Activated T-cell treated with anti-CD3 and anti-CD28 coated beads, Interleukin-2, amount 50 U/mL, for 48 hours (primary cell): ENCODE measurements at regions not wholly inside any gene's neighbourhood (a gene's known extent, or its start where the extent isn't known, plus 50 kb on each side); places are given as distances from the start of the nearest gene placed in this dataset.
"Not testable (repeated sequence)": the region's sequence is repeated elsewhere in the genome, so short reads cannot be mapped to it uniquely, and the experiment has no call there.

Experiments
- DNase-seq, 2 experiments: peaks; one replicate each; pipeline ENCODE4 v3.0.0-alpha.2; 2020

DNA sequence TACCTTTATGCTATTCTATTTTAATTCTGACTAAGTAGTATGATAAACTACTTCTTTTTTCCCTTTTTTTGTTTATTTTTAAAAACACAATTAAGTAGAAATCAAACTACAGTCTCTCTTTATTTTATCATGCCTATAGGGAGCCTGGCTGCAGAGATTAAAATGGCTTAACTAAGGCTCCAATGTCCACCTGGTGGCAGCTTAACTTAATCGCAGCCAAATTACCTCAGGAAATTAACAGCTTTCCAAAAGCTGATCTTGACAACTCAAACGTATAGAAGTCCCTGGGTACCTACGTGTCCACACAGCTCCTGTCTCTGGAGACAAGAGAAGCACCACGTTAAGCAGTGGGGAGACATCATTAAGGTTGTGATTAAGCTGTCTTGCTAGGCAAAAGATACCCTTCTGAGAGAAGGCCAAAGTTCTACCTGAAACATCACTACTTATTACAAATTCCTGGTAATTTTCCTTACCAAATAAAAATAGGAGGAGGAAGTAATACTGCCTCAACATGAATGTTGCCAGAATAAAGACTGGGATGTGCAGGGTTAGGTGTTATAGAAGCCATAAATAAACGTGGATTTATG is 63.2 kb upstream of the SNX19 start:
- DNase-seq, result no peak

DNA sequence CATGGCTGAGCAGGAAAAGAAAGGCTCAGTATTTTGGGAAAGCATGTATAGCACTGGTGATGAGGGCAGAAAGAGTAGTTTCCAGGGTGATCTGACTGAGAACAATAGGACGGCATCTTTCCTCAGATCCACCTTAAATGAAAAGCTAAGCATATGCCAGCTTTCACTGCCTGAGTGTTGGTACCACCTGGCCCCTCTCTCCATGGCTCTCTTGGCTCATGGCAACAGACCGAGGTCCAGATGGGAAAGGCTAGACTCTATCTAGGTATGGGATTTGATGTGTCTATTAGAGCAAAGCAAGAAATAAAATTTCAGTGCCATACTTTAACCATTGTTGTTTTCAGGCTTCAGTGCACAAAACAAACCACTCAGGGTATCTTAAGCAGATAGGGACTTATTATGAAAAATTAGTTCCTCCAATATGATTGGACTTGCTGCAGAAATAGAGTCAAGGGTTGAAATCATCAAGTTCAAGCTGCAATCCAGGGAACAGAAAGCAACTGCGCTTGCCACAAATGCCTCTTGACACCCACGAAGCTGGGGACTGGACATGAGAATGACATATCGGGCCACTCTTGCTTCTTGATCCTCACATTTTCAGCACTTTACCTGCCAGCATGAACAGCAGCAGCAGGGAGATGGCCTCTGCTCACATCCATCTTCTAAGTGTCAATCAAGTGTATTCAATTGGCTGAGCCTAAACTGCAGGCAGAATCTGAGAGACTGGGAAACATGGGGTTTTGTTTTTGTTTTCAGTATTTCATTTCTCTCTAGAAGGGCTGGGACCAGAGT is 64.0 kb upstream of the SNX19 start:
- DNase-seq, result no peak

DNA sequence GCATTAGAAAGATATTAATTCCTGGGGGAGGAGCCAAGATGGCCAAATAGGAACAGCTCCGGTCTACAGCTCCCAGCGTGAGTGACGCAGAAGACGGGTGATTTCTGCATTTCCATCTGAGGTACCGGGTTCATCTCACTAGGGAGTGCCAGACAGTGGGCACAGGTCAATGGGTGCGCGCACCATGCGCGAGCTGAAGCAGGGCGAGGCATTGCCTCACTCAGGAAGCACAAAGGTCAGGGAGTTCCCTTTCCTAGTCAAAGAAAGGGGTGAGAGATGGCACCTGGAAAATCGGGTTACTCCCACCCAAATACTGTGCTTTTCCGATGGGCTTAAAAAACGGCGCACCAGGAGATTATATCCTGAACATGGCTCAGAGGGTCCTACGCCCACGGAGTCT is 68.0 kb upstream of the SNX19 start:
- not testable (repeated sequence) for DNase-seq

DNA sequence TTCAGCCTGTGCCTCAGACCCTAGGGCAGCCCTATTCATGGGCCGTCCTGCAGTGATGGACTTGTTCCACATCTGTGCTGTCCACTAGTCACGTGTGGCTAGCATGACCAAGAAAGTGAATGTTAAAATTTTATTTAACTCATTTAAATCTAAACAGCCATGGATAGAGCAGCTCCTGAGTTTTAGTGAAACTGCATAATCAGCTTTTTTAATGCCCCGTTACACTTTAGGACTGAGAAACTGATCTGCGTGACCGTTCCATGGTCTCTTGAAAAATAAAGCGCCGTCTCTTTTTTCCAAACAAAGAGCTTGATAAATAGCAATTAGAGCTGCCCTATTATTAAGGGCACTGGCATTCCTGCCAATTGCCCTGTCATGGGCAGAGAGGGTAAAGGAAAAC is 76.5 kb upstream of the SNX19 start:
- no peak for DNase-seq

DNA sequence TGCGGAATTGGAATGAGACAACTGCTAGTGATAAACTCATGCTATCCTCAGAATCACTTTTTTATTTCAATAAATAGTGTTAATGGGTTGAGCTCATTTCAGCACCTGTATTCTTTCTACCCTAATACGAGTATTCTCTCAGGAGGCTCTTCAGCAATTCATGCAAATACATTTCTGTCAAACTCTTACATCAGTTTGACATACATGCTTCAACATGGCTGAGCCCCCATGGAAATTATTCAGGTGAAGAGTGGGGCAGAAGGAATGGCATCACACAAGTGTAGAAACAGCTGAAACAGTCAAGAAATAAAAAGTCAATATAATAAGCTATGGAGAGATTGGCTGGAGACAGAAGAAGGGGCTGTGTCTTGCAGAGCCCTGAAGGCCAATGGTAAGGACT is 77.8 kb upstream of the SNX19 start:
- no peak for DNase-seq

DNA sequence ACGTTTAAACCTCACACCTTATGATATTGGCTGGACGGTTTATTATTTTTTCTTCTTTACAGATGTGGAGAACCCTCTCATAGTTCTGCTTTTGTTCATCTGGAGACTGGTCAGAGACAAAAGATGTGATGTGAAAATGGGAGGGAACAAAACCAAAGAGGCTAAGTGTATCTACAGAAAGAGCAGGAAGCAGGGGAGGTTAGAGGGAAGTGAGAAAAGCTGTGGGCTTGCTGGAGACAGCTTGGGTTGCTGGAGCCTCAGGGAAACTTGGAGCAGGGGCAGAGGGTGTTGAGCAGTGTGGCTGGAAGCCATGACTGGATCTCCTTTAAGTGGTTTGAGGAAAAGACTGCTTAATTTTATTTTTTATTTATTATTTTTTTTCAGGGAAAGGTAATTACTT is 79.0 kb upstream of the SNX19 start:
- no peak for DNase-seq

DNA sequence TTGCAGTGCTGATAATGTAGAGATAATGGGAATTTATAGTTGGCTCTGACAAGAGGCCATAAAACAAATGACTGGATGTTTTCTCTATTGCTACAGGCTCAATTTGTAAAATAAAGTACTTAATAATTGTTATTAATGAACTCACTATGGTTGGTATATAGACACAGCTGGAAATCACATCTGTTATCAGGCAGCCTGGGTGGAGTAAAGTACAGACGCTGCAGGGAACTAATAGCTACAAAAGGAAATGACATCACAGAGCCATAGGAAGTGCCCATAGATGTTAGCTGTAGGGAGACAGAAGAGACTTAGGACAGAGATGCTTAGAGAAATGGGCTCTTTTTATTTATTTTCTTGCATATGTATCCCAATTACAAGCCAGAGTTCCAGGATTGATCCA is 81.0 kb upstream of the SNX19 start:
- no peak for DNase-seq

DNA sequence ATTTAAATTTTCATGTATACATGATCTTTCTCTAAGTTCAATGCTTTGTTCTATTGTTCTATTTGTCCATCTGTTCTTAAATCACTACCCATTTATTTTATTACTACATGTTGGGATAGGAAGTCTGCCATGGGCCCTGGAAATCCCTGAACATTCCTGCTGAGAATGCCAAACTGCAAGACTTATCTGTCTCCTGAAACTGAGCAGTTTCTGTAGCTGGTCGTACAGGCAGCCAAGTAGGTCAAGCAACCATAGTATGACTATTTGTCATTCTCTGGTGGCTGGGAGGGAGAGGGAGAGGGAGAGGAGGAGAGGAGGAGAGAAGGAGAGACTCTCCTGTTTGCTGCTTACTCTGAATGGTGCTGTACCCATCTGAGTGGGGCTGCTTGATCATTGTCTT is 82.8 kb upstream of the SNX19 start:
- DNase-seq, result no peak

DNA sequence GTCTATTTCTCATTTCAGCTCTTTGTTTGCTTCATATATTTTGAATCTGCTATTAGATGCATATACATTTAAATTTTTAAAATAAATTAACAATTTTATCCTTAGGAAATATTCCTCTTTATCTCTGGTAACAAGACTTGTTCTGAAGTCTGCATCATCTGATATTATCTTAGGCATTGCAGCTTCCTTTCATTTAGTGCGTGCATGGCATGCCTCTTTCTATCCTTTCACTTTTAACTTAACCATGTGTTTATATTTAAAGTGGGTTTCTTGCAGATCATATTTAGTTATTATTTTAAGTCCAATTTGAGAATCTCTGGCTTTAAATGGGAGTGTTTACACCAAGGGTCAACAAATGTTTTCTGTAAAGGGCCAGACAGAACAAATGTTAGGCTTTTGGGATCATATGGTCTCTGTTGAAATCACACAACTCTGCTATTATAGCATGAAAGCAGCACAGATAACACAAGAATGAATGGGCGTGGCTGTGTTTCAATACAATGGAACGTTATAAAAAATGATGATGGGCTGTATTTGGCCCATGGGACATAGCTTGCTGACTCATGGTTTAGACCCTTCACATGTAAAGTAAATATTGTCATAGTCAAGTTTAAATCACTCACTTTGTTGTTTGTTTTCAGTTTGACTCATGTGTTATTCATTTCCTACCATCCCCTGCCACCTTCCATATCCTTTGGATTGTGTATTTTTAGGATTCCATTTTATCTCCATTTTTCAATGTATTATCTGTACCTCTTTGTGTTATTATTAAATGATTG is 83.9 kb upstream of the SNX19 start:
- no peak for DNase-seq

DNA sequence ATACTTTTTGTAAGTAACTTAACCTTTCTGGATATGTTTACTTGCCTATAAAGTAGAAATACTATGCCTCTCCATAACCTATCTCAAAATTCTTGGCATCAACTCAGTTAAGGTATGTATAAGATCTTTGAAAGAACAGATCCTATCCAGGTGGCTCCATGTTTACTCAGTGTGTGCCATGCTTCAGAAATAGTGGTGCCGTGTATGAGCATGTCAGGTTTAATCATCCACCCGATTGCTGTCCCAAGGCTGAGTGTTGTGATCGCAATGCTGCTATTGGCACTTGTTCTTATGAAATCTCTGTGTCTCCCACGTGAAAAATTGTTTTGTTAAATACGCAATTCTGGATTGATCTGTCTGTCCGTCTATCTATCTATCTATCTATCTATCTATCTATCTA is 85.9 kb upstream of the SNX19 start:
- no peak for DNase-seq

DNA sequence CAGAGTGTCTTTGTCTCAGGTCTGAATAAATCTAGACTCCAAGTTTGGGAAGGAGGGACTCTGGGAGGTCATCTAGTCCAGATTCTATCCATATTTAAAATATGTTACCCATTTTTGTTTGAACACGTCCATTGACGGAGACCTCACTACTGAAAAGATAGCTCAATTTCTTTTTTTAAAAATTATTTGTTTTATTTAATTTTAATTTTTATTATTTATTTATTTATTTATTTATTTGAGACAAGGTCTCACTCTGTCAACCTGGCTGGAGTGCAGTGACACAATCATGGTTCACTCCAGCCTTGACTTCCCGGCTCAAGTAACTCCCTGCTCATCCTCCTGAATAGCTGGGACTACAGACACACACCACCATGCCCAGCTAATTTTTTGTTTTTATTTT is 89.5 kb upstream of the SNX19 start:
- DNase-seq, result no peak

DNA sequence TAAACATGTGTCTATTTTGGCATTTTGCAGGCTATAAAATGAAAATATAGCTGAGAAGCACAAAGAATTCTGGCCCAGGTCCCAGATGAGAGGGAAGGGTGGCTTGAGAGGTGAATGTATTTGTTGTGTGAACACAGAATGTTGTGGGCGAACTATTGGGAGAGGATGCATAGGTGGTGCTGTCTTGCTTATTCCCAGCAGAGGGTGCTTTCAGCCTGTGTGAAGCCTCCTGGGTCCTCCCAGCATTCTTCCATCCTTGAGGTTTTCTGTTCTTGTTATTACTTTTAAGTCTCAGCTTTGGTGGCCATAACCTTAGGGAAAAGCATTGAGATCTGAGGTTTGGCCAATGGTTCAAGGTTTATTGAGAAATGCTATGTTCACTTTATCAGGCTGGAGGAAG is 108.7 kb upstream of the SNX19 start:
- DNase-seq, result no peak

DNA sequence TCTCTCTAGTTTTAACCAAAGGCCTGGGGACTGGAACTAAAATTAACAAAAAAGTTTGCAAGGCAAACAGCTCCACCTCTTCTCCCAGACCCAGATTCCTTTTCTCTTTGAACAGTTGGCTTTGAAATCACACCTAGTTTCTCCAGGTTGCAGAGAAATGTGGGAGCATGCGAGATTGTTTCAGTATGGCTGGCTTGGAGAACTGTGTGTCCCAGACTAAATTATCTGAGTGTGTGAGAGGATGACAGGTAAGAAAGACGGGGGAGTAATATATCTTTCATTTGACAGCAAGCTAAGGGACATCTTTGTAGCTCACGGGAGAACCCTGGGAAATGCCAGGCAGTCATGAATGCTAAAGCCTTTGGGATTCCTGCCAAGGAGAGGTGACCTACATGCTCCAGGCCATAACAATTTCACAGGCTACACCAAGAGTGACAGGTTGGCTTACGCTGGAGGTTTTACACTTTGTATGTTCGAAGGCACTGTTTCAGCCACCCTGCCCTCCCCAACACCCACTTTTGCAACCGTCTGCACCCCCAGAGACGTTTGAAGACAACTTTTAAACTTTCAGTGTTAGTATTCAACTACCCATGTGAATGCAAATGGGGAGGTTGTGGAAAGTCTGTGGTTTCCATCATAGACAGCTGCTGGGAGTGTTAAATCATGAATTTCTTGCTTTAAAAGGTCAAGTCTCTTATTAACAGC is 109.3 kb upstream of the SNX19 start:
- no peak for DNase-seq

DNA sequence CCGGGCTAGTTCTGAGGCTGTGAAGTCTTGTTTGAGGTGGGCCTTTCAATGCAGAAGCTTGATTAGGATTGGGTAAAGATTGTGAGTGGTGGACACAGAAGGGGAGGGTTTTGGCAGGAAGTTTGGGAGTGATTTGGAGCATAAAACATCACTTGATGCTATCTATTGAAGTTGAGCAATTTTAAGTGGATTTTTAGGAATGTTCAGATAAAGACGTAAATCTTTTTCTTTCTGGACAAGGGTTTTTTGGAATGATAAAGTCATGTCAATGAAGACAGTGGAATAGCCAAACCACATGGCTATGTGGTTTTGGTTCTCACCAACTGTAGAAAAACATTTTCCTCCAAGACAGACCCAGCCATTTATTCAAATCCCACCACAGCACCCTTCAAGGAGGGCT is 111.2 kb upstream of the SNX19 start:
- no peak for DNase-seq

DNA sequence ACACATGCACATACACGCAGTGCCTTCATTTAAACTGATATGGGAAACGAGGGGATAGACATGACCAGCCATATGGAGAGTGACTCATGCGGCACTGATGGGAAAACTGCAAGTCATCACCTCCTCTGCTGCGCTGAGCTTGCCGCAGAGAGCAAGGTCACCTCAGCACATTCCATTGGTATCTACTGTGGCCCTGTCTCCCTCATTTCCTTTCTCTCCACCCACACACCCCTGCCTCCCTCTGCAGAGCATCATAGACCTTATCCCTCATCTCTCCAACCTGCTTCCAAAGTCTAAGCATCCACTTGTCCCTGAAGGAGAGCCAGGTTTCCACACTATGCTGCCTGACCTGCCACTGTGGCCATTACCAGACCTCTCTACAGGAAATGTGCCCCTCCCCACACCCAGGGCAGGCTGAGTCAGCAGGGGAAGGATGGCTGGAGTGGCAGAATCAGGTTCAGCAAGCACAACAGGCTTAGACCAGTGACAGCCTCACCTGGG is 116.9 kb upstream of the SNX19 start:
- no peak for DNase-seq

DNA sequence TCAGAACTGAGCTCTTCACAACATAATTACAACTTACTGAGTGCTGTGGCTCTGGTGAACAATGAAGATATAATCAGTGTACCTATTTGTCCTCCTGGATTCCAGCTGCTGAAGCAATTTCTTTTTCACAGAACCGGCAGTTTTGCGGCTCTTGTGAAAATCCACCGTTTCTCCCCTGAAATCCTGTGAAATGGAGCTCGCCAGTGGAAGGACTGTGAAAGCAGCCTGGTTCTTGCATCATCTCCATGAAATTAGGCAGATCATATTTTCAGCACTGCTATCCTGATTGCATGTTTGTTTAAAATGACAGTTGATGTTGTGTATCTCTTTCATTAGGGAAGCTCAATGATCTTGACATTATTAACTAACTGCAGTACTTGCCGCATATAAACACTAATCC is 120.2 kb upstream of the SNX19 start:
- no peak for DNase-seq

DNA sequence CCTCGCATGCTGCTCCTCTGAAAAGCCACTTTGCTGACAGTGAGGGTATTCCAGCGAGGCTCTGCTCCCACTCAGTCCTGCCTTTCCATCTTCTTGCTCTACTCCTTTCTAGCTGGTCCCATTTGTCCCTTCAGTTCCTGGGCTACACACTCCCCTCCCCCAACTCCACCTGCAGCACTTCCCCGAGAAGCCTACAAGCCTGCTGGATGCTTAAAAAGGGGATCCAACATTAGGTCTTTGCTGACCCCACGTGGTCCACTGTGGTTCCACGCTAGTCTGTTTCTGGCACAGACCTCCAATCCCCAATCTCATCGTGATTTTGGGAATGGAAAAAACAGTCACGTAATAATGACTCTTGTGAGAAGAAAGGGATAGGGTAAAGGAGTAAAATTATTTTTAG is 121.6 kb upstream of the SNX19 start:
- DNase-seq, result no peak

DNA sequence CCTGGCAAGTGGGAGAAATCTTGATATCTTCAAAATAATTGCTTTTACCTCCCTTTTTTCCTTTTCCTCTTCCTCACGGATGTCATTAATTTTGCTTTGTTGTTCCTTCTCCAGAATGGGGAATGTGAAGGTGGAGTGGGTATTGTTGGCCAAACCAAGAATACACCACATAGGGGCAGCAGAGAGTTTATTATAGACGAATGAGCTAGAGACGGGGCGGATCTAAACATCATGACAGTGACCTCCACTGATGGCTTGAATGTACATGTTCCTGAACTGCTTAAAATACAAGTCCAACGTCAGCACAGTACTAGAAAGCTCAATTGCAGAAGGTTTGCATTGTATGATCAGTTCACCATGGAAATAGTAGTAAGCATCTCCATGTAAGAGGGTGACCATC is 122.3 kb upstream of the SNX19 start:
- no peak for DNase-seq

DNA sequence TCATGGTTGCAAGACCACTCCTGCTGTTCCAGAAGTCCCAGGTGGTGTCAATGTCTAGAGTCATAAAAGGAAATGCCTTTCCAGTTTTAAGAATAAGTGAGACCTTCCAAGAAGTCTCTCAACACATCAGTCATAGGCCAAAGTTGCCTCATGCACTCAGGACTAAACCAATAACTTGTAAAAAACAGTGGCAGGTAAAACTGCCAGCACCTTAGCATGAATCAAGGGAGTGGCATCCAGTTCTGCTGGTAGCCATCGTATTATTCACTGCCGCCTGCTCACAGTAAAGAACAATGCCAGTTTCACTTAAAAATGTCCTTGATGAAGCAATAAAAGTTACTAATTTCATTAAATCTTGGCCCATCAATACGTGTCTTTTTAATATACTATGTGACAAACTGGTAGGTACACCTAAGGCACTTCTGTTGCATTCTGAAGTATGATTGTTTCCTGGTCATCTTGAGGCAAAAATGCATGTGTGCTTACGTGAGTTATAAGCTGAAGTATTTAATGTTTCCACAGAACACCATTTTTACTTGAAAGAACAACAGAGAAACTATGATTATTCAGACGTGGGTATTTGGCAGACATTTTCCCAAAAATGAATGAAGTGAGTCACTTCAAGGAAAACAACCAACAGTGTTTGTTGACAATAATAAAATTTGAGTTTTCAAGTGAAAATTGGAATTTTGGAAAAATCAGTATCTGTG is 125.2 kb upstream of the SNX19 start:
- DNase-seq, result no peak

DNA sequence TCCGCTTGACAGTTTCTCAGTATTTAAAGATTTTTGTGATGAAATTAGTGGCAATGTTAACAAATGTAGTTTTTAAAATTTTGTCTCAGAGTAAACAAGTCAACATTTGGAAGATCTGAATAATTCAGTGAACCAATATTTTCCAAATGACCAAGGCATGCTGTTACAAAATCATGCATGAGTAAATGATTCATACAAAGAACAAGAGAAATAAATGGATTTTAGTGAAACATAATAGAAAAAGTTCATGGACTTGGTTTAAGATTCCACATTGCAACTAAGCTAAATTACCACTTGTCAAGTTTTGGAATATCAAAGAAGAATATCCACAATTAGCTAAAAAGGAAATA is 125.7 kb upstream of the SNX19 start:
- no peak for DNase-seq

DNA sequence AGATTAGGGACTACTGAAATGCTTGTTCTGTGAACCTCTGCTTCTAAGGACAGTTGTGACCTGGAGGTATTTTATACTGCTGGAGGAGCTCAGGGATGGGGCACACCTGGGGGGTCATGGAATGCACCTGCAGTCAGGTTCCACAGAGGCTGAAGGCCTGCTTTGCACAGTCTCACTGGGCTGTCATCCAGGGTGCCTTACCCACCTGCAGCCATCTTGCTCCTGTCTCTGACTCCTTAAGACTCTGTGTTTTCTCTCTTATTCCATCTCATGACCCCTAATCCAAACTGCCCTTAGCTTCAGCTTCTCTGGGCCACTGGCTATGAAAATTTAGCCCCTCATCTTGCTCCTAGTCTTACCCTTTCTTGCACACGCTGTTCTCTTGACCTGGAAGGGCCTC is 127.0 kb upstream of the SNX19 start:
- DNase-seq, result no peak

DNA sequence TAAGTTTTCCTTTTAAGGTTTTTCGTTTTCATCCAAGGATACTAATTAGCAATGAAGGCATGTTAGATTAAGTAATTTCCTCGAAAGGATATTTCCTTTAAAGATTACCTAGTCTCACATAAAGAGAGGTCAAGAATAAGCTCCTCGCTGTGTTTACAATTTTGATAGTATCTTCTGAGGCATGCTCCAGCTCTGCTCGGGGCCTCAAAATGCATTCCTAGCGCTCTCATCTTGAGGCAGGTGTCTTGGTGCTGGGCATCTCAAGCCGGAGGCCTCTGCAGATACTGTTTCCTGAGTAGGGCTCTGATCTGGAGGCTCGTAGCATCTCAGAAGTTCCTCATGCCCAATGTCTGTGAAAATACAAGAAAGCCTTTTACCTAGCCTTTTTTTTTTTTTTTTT is 128.6 kb upstream of the SNX19 start:
- no peak for DNase-seq

DNA sequence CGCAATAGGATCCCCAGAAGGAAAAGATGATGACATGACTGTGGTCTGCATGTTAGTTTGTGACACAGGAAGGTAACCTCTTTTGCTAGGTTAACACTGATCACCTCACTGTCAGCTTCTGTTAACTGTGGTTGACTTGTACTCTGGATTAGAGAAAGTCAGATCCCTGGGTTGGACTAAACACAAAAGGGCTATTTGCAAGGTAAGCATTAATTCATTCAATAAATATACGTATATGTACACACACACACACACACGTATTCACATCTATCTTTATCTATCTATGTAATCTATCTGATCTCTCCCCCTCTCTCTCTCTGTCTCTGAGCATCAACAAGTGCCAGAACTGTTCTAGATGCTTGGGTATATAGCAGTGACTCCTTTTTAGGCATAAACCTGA is 136.1 kb upstream of the SNX19 start:
- no peak for DNase-seq
